ENCODE measurements at regions not wholly inside any gene's neighbourhood (a gene's known extent, or its start where the extent isn't known, plus 50 kb on each side); places are given as distances from the start of the nearest gene placed in this dataset.

- TF ChIP-seq GATA2 (IDR thresholded peaks at IDR 0.05; ENCODE audit: low read depth, low read length) (no peak), GATA3 (IDR thresholded peaks at IDR 0.05; ENCODE audit: low read depth, low read length) (no peak)
Observed at GRCh38 chr15:39127151-39127790, 453.6 kb upstream of the THBS1 start.

Measured in SH-SY5Y (cell line).